ENCODE measurements at regions not wholly inside any gene's neighbourhood (a gene's known extent, or its start where the extent isn't known, plus 50 kb on each side); places are given as distances from the start of the nearest gene placed in this dataset.

DNA sequence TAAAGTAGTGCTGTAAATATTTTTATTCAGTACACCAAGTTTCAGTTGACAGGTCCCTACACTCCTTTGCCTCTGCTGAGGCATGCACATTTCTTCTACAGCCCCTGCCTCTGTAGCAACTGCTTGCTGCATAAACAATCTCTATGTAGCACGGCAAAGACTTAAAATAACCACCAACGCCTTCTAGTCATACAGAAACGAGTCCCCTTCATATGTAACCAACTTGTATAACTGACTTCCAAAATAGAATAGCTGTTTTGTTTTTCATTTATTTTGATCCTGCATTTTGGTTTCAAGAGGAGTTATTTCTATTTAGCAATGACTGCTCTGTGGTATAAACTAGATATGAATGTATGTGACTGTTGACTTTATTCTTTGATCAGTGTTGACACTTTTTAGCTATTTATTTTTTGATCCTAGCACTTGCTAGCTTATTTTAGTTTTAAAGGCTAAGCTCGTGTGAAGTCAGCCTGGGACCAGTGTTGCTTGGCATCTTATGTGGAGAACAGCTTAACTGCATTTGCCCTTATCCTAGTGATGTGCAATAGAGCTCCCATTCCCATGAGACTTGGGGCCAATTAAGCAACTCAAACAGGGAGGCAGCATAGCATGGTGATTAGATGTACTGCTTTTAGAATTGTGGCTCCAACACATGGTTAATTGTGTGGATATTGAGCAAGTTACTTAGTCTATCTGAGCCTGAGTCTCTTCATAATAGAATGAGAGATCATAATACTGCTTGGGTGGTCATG, 79.6 kb downstream of the HRH4 start:
- H3K27ac ChIP-seq: no peak overlapping the region
- TF ChIP-seq, protein P1, sequence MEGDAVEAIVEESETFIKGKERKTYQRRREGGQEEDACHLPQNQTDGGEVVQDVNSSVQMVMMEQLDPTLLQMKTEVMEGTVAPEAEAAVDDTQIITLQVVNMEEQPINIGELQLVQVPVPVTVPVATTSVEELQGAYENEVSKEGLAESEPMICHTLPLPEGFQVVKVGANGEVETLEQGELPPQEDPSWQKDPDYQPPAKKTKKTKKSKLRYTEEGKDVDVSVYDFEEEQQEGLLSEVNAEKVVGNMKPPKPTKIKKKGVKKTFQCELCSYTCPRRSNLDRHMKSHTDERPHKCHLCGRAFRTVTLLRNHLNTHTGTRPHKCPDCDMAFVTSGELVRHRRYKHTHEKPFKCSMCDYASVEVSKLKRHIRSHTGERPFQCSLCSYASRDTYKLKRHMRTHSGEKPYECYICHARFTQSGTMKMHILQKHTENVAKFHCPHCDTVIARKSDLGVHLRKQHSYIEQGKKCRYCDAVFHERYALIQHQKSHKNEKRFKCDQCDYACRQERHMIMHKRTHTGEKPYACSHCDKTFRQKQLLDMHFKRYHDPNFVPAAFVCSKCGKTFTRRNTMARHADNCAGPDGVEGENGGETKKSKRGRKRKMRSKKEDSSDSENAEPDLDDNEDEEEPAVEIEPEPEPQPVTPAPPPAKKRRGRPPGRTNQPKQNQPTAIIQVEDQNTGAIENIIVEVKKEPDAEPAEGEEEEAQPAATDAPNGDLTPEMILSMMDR (conservative IDR thresholded peaks at IDR 0.05): no peak

DNA sequence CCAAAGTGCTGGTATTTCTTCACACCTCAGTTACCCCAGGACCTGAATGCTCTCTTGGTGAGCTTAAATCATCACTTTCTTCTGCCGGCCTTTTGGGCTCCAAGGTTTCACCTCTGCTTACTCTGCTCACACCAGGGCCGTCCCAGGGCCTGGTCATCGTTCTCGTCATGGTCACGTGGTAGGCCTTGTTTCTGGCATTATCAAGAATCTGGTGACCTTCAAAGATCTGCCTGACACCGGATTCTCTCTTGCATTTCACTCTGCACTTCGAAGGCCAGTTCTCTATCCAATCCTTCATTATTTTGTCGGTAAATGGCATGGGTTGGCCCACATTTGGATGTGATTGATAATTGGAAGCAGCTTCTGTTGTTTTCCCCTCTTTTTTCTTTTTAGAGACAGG, 80.5 kb downstream of the HRH4 start:
- TF ChIP-seq, protein P1 (conservative IDR thresholded peaks at IDR 0.05): no peak
- H3K27ac ChIP-seq: no peak overlapping the region

DNA sequence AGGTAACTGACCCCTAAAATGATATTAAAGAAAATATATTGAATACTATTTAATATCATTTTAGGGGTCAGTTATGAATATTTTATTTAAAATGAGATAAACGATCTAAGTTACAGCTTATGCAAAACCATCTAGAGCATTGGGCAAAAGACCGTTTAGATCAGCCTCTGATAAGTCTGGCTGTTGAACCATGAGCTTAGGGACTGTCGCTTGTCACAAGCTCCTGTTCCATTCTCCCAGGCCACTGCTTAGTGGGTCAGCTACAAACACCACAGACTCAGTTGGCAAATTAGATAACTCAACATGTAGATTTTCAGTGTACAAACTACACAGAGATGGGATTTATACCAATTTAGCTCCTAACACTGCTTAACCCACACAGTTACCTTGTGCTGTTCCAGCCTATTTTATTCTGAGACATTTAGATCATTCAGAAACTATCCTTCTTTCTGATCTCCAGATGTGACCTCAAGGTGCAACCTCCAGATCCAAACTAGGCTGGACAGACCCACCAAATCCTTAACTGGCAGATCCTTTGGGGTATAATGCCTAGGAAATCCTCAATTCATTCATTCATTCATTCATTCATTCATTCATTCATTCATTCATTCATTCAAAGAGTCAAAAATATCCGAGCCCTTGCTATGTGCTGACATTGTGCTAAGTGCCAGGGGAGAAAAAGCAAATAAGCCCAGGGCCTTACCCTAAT, 82.8 kb downstream of the HRH4 start:
- H3K27ac ChIP-seq: no peak overlapping the region
- TF ChIP-seq, protein P1 (conservative IDR thresholded peaks at IDR 0.05): no peak

DNA sequence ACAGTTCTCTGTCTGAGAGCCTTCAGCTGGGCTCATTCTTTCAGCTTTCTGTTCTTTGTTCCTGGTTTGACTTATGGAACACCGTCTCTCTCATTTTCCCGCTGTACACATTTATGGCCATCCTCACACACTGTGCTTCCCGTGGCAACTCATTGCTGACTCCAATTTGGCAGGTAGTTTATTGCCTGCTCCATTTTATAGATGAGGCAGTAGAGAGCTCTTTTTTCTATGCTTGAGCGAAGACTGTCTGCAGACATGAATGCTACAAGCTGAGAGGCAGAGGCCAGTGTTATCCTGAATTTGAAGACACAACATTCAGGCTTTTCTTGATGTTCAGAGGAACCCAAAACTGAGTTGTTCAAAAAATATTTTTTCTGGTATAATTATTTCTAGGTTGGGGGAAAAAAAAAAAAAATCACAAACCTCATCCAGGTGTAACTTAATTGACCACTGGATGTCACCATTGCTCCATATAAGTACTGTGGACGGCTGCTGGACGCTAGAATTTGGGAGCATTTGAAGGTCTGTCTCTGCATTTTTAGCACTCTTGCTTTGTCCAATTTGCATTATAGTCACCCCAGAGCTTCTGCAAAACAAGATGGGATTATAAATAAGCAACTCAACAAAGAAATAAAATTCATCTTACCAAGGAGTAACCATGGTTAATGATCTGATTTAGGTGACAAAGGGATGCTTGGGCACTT, 83.5 kb downstream of the HRH4 start:
- H3K27ac ChIP-seq: no peak overlapping the region
- TF ChIP-seq, protein P1 (conservative IDR thresholded peaks at IDR 0.05): peak; percentile 75

DNA sequence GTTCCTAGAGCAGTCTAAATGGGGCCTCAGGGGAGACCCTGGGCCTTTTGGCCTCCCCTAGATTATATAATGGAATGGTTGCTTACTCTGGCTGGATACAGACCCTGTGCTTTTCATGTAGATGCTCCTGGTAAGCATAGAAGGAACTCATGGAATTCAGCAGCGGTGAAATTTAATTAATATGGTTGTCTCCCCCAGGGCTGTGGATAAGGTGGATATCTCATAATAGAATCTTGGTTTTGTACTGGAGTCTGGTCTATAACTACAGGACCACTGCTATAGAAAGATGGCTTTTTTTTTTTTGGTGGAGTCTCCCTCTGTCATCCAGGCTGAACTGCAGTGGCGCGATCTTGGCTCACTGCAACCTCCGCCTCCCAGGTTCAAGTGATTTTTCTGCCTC, 84.5 kb downstream of the HRH4 start:
- TF ChIP-seq, protein P1 (conservative IDR thresholded peaks at IDR 0.05): no peak
- no peak overlapping the region for H3K27ac ChIP-seq

DNA sequence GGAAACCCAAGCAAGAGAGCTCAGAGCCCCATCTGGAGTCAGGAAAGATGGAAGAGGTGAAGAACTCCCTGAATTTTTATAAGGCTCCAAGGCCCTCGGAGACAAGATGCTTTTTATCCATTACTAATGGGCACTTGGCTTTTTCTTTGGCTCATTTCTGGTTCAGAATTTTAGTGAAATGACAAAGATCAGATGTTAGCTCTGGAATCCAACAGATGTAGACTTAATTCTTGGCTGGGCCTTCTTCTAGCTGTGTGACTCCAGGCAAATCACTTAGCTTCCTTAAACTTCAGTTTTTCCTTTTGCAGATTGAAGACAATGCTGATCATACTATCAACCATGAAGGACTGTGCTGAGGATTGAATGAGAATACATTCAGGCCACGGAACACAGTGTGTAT, 85.2 kb downstream of the HRH4 start:
- H3K27ac ChIP-seq: no peak overlapping the region
- TF ChIP-seq, protein P1 (conservative IDR thresholded peaks at IDR 0.05): no peak

DNA sequence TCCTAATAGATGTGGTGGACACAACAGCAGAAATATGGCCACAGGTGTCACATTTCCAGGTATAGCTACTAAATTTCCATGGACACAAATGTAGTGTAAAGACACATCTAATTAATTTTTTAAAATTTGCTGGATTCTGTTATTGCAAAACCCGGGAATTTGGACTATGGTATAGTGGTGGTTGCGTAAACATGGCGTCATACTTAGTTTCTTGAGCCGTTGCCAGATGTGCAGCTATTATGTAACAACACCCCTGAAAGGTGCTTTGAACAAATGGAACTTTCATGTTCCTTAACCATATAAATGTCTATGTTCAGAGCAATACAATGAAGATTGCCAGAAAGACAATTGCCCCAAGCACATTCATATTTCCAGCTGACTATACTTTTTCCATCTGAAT, 85.9 kb downstream of the HRH4 start:
- TF ChIP-seq, protein P1 (conservative IDR thresholded peaks at IDR 0.05): no peak
- no peak overlapping the region for H3K27ac ChIP-seq
